ENCODE measurements at regions not wholly inside any gene's neighbourhood (a gene's known extent, or its start where the extent isn't known, plus 50 kb on each side); places are given as distances from the start of the nearest gene placed in this dataset.

GRCh38 chr6:90444160-90444714 is 142.6 kb downstream of the MAP3K7 start:
- TF ChIP-seq EZH2 (IDR thresholded peaks at IDR 0.05; ENCODE audit: low read depth) (no peak), CTCF (conservative IDR thresholded peaks at IDR 0.05) (no peak)

Measured in PC-9 (cell line).